ENCODE measurements at regions not wholly inside any gene's neighbourhood (a gene's known extent, or its start where the extent isn't known, plus 50 kb on each side); places are given as distances from the start of the nearest gene placed in this dataset.
A peak's percentile ranks its signal among the peaks of the same experiment; 100 is the strongest.
"Not testable (repeated sequence)": the region's sequence is repeated elsewhere in the genome, so short reads cannot be mapped to it uniquely, and the experiment has no call there.

- DNase-seq (ENCODE audit: low read depth) = no peak
These were observed 97.1 kb downstream of the PLPPR4 start for GRCh38 chr1:99361406-99361805.

- no peak for DNase-seq (ENCODE audit: low read depth)
These were observed 99.2 kb downstream of the PLPPR4 start for GRCh38 chr1:99363531-99363930.

GRCh38 chr1:99365141-99365540 lies 100.8 kb downstream of the PLPPR4 start:
- no peak for DNase-seq (ENCODE audit: low read depth)

GRCh38 chr1:99365545-99365944 lies 101.3 kb downstream of the PLPPR4 start:
- DNase-seq (ENCODE audit: low read depth) = no peak

- no peak for DNase-seq (ENCODE audit: low read depth)
These were observed 104.9 kb downstream of the PLPPR4 start for GRCh38 chr1:99369154-99369553.

- DNase-seq (ENCODE audit: low read depth) = no peak
These were observed 106.2 kb downstream of the PLPPR4 start for GRCh38 chr1:99370476-99370875.

GRCh38 chr1:99371413-99371812 lies 107.1 kb downstream of the PLPPR4 start:
- no peak for DNase-seq (ENCODE audit: low read depth)

GRCh38 chr1:99374109-99374508 lies 109.8 kb downstream of the PLPPR4 start:
- DNase-seq (ENCODE audit: low read depth) = no peak

- not testable (repeated sequence) for DNase-seq (ENCODE audit: low read depth)
These were observed 110.4 kb downstream of the PLPPR4 start for GRCh38 chr1:99374693-99375092.

- no peak for DNase-seq (ENCODE audit: low read depth)
These were observed 119.7 kb downstream of the PLPPR4 start for GRCh38 chr1:99384021-99384420.

- no peak for DNase-seq (ENCODE audit: low read depth)
These were observed 121.6 kb downstream of the PLPPR4 start for GRCh38 chr1:99385852-99386251.

GRCh38 chr1:99396389-99396788 lies 132.1 kb downstream of the PLPPR4 start:
- no peak for DNase-seq (ENCODE audit: low read depth)

- no peak for DNase-seq (ENCODE audit: low read depth)
These were observed 132.7 kb downstream of the PLPPR4 start for GRCh38 chr1:99397029-99397428.

- DNase-seq (ENCODE audit: low read depth) = no peak
These were observed 133.6 kb downstream of the PLPPR4 start for GRCh38 chr1:99397863-99398262.

- DNase-seq (ENCODE audit: low read depth) = not testable (repeated sequence)
These were observed 137.3 kb downstream of the PLPPR4 start for GRCh38 chr1:99401556-99401955.

- DNase-seq (ENCODE audit: low read depth) = not testable (repeated sequence)
These were observed 140.1 kb downstream of the PLPPR4 start for GRCh38 chr1:99404399-99404798.

GRCh38 chr1:99405325-99405724 lies 141.0 kb downstream of the PLPPR4 start:
- peak; percentile 48 for DNase-seq (ENCODE audit: low read depth)

- DNase-seq (ENCODE audit: low read depth) = peak; percentile 9
These were observed 142.7 kb downstream of the PLPPR4 start for GRCh38 chr1:99407018-99407417.

GRCh38 chr1:99424087-99424486 lies 159.8 kb downstream of the PLPPR4 start:
- no peak for DNase-seq (ENCODE audit: low read depth)

- no peak for DNase-seq (ENCODE audit: low read depth)
These were observed 165.5 kb downstream of the PLPPR4 start for GRCh38 chr1:99429754-99430153.

- no peak for DNase-seq (ENCODE audit: low read depth)
These were observed 174.5 kb downstream of the PLPPR4 start for GRCh38 chr1:99438656-99439230.

GRCh38 chr1:99439433-99440075 lies 175.3 kb downstream of the PLPPR4 start:
- DNase-seq (ENCODE audit: low read depth) = no peak

- peak; percentile 69 for DNase-seq (ENCODE audit: low read depth)
These were observed 177.2 kb downstream of the PLPPR4 start for GRCh38 chr1:99441299-99442095.
